Brain microvascular endothelial cell (primary cell): ENCODE measurements at regions not wholly inside any gene's neighbourhood (a gene's known extent, or its start where the extent isn't known, plus 50 kb on each side); places are given as distances from the start of the nearest gene placed in this dataset.

Experiments used
- DNase-seq: peaks from one replicate; pipeline ENCODE4 v3.0.0-alpha.2; 2020
- H3K27ac ChIP-seq: fragments of 250-450 bp; sonication (Bioruptor Pico); 2 replicates; pipeline ENCODE4 v1.5.1; 2020; ENCODE audit warnings: mild to moderate bottlenecking, moderate library complexity
- H3K27me3 ChIP-seq: fragments of 250-450 bp; sonication (Bioruptor Pico); replicated peaks from 2 replicates; pipeline ENCODE4 v1.5.1; 2020; ENCODE audit warnings: mild to moderate bottlenecking
- H3K36me3 ChIP-seq: fragments of 250-450 bp; sonication (Bioruptor Pico); replicated peaks from 2 replicates; pipeline ENCODE4 v1.5.1; 2020; ENCODE audit warnings: mild to moderate bottlenecking
- H3K4me3 ChIP-seq: 2 replicates; pipeline ENCODE4 v1.5.1; 2011; ENCODE audit warnings: low read depth, mild to moderate bottlenecking, control low read depth, low read length, moderate library complexity
- in situ Hi-C: cut with HindIII; loops from 2 replicates; pipeline ENCODE4 v1.10.0; 2017; ENCODE audit warnings: low sequenced_read_pairs, low pct_ligation_motif_present
- TF ChIP-seq, protein P1 (sequence below): IDR thresholded peaks from 2 replicates; pipeline ENCODE4 v1.5.1; 2011; ENCODE audit warnings: low read depth, mild to moderate bottlenecking, moderate library complexity, low read length, control low read depth, inconsistent platforms; ENCODE audit errors: missing control alignments

DNA sequence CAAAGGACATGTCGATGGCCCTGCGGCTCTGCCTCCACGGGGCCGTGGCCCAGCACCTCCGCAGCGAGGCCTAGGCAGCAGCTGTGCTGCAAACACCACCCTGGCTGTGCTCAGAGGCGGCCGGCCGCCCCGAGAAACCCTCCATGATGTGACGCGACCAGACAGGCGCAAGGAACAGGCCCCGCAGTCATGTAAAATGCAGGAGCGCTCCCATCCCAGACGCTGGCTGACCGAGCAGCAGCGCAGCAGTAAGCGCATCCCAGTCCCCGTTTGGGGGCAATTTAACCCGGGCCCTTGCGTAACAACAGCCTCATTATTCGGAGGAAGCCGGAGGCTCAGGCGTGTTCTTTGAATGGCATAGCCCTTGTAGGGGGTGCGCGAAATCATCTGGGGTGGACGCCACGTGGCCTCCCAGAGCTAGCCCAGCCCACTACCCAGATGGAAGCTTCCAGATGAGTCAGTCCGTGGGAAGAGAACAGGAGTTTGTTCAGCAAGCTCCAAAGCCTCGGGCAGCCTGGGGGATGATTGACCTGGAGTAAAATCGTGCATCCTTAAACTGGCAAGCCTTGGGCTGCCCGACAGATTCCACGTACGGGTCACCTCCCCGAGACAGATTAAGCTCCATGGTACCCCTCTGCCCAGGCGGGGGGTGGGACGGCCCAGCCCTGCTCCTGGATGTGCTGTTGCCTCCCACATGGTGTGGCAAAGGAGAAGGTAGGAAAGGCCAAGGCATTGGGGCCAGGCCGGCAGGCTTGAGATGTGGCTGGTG lies 124.0 kb downstream of the HMX1 start:
- Histone ChIP-seq H3K4me3 (no peak overlapping the region), H3K36me3 (no peaks in the 10 kb centered on the region), H3K27me3 (no peaks in the 10 kb centered on the region), H3K27ac (no peak overlapping the region)
- in situ Hi-C loops: no loop called here
- TF ChIP-seq, protein P1, sequence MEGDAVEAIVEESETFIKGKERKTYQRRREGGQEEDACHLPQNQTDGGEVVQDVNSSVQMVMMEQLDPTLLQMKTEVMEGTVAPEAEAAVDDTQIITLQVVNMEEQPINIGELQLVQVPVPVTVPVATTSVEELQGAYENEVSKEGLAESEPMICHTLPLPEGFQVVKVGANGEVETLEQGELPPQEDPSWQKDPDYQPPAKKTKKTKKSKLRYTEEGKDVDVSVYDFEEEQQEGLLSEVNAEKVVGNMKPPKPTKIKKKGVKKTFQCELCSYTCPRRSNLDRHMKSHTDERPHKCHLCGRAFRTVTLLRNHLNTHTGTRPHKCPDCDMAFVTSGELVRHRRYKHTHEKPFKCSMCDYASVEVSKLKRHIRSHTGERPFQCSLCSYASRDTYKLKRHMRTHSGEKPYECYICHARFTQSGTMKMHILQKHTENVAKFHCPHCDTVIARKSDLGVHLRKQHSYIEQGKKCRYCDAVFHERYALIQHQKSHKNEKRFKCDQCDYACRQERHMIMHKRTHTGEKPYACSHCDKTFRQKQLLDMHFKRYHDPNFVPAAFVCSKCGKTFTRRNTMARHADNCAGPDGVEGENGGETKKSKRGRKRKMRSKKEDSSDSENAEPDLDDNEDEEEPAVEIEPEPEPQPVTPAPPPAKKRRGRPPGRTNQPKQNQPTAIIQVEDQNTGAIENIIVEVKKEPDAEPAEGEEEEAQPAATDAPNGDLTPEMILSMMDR: no peak
- no peak for DNase-seq

DNA sequence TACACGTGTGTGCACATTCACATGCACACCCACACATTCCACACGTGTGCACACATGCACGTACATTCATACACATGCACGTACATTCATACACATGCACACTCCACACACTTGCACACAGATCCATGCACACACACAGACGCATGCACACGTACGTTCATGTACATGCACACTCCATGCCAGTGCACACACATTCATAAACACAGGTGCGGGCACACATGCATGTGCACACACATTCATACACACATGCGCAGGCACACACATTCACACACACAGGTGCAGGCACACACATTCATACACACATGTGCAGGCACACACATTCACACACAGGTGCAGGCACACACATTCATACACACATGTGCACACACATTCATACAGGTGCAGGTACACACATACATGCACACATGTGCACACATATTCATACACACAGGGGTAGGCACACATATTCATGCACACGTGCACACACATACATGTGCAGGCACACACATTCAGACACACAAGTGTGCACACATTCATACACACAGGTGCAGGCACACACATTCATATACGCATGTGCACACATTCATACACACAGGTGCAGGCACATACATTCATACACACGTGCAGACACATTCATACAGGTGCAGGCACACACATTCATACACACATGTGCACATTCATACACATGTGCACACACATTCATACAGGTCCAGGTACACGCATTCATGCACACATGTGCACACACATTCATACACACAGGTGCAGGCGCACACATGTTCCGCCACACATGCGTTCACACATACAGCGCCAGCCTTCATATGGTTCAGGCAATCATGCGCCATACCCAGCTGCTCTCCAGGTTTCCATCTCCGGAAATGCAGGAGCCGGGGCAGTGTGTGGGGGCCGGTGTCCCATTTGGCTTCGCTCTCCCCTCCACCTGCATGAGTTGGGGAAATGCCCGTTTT lies 124.8 kb downstream of the HMX1 start:
- H3K4me3 ChIP-seq: no peak overlapping the region
- in situ Hi-C loops: no loop called here
- TF ChIP-seq, protein P1: no peak
- H3K36me3 ChIP-seq: no peaks in the 10 kb centered on the region
- no peak overlapping the region for H3K27ac ChIP-seq
- no peak for DNase-seq
- no peaks in the 10 kb centered on the region for H3K27me3 ChIP-seq

DNA sequence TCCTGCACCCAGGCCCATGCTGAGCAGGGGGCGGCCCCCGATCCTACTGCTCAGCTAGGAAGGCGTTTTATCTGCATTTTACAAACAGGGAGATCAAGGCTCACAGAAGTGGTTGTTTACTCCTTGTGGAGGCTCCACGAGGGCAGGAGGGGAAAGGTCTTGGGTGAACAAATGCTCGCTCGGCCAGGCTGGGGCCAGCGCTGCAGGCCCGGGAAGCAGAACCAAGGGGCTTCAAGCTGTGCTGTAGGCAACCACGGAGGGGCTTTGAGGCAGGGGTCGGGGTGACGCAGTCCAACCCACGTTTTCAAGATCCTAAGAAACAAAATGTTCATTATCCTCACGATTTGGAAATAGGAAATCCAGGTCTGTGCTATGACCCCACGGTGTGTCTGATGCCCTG lies 125.8 kb downstream of the HMX1 start:
- no peak overlapping the region for H3K4me3 ChIP-seq
- TF ChIP-seq, protein P1: no peak

DNA sequence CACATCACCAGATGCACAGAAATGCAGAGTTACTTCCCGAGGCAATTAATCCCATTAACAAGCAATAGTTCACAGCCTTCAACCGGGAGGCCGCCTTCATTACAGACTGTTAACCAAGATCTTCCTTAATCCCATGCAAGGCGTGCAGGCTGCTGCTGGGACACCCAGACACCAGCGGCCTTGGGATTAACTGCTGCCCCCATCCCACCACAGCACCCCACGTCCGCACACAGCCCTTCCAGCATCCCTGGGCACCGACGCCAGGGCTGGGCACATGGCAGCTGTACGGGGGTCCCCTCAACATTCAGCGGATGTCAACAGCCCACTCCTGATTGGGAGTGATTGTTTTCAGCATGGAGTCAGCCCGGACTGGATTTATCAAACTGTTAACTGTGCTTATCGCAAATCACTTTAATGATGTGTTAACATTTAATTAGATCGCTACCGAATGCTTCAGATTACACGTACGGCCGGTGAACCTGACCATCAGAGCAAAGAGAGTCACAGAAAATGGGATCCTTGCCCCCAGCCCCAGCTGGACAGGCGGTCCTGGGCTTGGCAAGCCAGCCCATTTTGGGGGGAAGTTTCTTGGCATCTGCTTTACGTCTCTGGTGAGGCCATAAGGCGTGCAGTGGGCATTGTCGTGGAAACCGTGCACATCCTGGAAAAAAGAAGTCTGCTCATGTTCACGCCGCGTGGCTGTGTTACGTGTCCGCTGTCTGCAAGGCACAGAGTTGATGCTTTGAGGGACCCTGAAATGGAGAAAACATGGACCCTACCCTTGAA lies 126.4 kb downstream of the HMX1 start:
- no peaks in the 10 kb centered on the region for H3K27me3 ChIP-seq
- TF ChIP-seq, protein P1: no peak
- H3K4me3 ChIP-seq: no peak overlapping the region
- in situ Hi-C loops: no loop called here
- no peak for DNase-seq
- H3K36me3 ChIP-seq: no peaks in the 10 kb centered on the region
- H3K27ac ChIP-seq: no peak overlapping the region

More for the DNA sequence above, 125.8 kb downstream of the HMX1 start:
- H3K27me3 ChIP-seq: no peaks in the 10 kb centered on the region
- H3K36me3 ChIP-seq: no peaks in the 10 kb centered on the region
- in situ Hi-C loops: no loop called here
- H3K27ac ChIP-seq: no peak overlapping the region
- DNase-seq: no peak

DNA sequence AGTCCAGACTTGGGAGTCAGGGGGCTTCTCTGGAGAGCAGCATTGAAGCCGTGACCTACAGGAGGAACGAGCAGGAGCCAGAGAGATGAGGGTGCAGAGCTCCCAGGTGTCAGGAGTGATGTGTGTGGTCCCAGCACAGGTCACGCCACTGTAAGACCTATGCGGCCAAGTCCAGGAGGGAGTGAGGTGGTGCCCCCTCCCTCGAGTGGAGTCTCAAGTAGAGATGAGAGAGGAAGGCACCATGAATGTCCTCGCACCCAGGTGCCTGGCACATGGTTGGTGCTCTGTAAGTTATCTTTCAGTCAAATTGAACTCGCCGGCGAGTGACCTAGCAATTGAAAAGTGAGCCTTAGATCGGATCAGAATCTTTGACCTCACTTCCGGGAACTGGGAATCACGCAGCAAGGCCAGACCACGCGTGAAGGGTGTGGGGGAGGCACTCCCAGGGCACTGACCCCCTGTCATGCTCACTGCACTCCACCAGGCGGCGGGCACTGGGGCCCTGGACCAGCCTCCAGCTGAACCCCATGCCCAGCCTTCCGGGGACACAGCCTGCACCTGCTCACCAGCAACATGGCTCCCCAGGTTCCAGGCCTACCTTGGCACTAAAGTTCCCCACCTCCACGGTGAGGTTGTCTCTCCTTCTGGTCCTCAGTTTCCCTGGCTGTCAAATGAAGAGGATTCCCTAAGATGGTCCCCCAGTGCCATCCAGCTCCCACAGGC lies 127.4 kb downstream of the HMX1 start:
- TF ChIP-seq, protein P1: no peak
- Histone ChIP-seq H3K27ac (no peak overlapping the region), H3K36me3 (no peaks in the 10 kb centered on the region), H3K4me3 (no peak overlapping the region), H3K27me3 (no peaks in the 10 kb centered on the region)
- in situ Hi-C loops: no loop called here
- DNase-seq: no peak
